OCI-LY3 (cell line): ENCODE measurements at regions not wholly inside any gene's neighbourhood (a gene's known extent, or its start where the extent isn't known, plus 50 kb on each side); places are given as distances from the start of the nearest gene placed in this dataset.

Experiments
- H2AFZ ChIP-seq: fragments of 200-600, 300-600 bp; shearing (Covaris generic); 2 replicates; pipeline ENCODE4 v1.6.0; 2014; ENCODE audit warnings: antibody characterized with exemption, low read depth, low read length
- H3K27ac ChIP-seq: fragments of 200-600, 300-600 bp; sonication (generic); 2 replicates; pipeline ENCODE4 v1.5.1; 2014; ENCODE audit warnings: mild to moderate bottlenecking, low read length, moderate library complexity, mixed read lengths
- H3K27me3 ChIP-seq: fragments of 200-600, 300-600 bp; sonication (generic); 2 replicates; pipeline ENCODE4 v1.6.1; 2014; ENCODE audit warnings: low read depth, low read length, mixed read lengths
- H3K36me3 ChIP-seq: fragments of 200-600, 300-600 bp; sonication (generic); replicated peaks from 2 replicates; pipeline ENCODE3; 2014; ENCODE audit warnings: low read depth, low read length, mixed read lengths
- H3K4me1 ChIP-seq: fragments of 300-600, 200-600 bp; sonication (generic); 2 replicates; pipeline ENCODE4 v1.6.1; 2014; ENCODE audit warnings: low read length, mixed read lengths
- H3K4me2 ChIP-seq: fragments of 200-600, 300-600 bp; sonication (generic); 2 replicates; pipeline ENCODE4 v1.6.1; 2014; ENCODE audit warnings: low read length, mixed read lengths
- H3K4me3 ChIP-seq: fragments of 300-600, 200-600 bp; sonication (generic); 2 replicates; pipeline ENCODE4 v1.5.1; 2014; ENCODE audit warnings: antibody characterized with exemption, mild to moderate bottlenecking, low read length, moderate library complexity
- H3K79me2 ChIP-seq: fragments of 300-600, 200-600 bp; shearing (Covaris generic); 2 replicates; pipeline ENCODE4 v1.6.1; 2014; ENCODE audit warnings: mild to moderate bottlenecking, low read length, mixed read lengths
- H3K9ac ChIP-seq: fragments of 300-600, 200-600 bp; shearing (Covaris generic); 2 replicates; pipeline ENCODE4 v1.6.0; 2014; ENCODE audit warnings: mild to moderate bottlenecking, low read length, moderate library complexity
- H3K9me3 ChIP-seq: fragments of 200-600, 300-600 bp; shearing (Covaris generic); 2 replicates; pipeline ENCODE4 v1.6.1; 2014; ENCODE audit warnings: low read length, mixed read lengths; ENCODE audit not compliant: insufficient read depth
- H4K20me1 ChIP-seq: fragments of 200-600, 300-600 bp; sonication (generic); 2 replicates; pipeline ENCODE4 v1.6.1; 2016; ENCODE audit warnings: low read length, mixed read lengths; ENCODE audit not compliant: insufficient read depth
- CTCF ChIP-seq: fragments of 200-600, 300-600 bp; sonication (generic); IDR thresholded peaks from 2 replicates; pipeline ENCODE4 v1.5.1; 2014; ENCODE audit warnings: antibody characterized with exemption, low read length, low read depth
- EZH2phosphoT487 ChIP-seq: fragments of 200-600 bp; shearing (Covaris generic); IDR thresholded peaks from 2 replicates; pipeline ENCODE4 v1.6.1; 2018; ENCODE audit warnings: antibody characterized with exemption, mixed run types, low read depth

DNA sequence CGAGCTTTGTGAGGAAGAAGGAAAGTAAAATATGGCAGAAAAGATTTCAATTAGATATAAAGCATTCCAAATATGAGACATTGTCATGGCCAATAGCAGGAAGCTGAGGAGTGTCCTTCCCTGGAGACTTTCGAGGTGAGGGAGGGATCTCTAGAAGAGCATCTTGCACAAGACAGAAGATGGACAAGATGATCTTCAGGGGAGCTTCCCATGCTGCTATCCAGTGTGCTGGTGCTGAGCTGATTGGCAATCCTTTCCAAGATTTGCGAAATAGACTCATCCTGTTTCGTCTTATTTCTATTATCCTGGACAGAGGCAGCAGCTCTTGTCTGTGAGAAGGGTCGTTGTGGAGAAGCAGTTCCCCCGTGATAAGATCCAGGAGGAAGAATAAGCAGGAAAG, 342.0 kb upstream of the CAMK1G start:
- no peaks in the 10 kb centered on the region for H3K9me3 ChIP-seq
- H3K27ac ChIP-seq = no peak overlapping the region
- no peak overlapping the region for H3K4me3 ChIP-seq
- no peak overlapping the region for H3K4me2 ChIP-seq
- peaks cover 67% of the 10 kb centered on the region for H3K27me3 ChIP-seq
- no peaks in the 10 kb centered on the region for H4K20me1 ChIP-seq
- no peak overlapping the region for H2AFZ ChIP-seq
- TF ChIP-seq EZH2phosphoT487 (no peak), CTCF (no peak)
- H3K36me3 ChIP-seq = no peaks in the 10 kb centered on the region
- no peak overlapping the region for H3K9ac ChIP-seq
- no peaks in the 10 kb centered on the region for H3K4me1 ChIP-seq
- H3K79me2 ChIP-seq = no peaks in the 10 kb centered on the region

DNA sequence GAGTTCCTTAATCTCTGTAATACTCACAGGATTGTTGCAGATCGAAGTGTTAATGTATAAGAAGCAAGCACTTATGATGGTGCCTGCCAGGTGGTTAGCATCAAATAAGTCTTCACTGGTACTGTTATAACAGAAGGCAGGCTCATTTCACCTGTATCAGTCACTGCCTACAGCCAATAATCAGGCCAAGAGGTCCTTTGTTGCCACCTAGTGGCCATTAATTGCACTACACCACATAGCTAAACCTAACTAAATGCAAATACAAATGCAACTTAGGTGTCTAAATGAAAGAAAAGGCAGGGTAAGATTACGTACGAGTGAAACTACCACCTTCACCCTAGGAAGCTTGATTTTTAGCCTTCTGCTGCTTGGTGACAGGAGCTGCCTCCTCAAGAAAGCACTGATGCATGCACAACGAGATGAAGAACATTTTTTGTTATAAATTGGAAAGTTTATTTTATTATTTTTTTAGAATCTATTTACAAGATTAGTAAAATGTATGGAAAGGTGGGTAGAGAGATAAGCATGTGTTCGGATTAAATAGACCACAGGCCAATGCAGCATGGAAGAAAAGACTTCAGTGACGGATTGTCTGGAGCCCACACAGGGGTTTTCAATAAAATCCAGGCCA, 334.8 kb upstream of the CAMK1G start:
- H4K20me1 ChIP-seq = no peaks in the 10 kb centered on the region
- no peaks in the 10 kb centered on the region for H3K36me3 ChIP-seq
- no peak overlapping the region for H2AFZ ChIP-seq
- peaks cover 23% of the 10 kb centered on the region for H3K27me3 ChIP-seq
- no peak overlapping the region for H3K9ac ChIP-seq
- no peaks in the 10 kb centered on the region for H3K4me1 ChIP-seq
- TF ChIP-seq EZH2phosphoT487 = no peak
- peak; percentile 96 for TF ChIP-seq CTCF
- no peak overlapping the region for H3K4me2 ChIP-seq
- no peaks in the 10 kb centered on the region for H3K9me3 ChIP-seq
- H3K27ac ChIP-seq = no peak overlapping the region
- H3K4me3 ChIP-seq = no peak overlapping the region
- no peaks in the 10 kb centered on the region for H3K79me2 ChIP-seq

DNA sequence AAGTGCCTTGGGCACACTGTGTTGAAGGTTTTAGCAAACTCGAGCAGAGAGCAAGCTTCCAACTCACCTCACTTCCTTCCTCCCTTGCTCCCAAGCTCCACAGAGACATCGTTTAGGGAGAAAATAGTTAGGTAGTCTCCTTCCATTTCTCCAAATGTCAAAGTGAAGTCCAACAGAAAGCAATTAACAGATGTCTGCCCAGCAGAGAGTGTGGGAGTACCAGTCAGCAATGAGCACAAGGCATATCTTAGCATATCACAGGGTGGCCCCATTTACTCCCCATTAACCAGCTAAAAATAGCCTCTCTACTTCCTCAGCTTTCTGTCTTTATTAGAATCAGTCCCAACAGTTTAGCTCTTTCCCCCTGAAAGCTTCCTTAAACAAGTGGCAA, 334.2 kb upstream of the CAMK1G start:
- Histone ChIP-seq H3K4me1 (no peaks in the 10 kb centered on the region), H4K20me1 (no peaks in the 10 kb centered on the region), H3K4me3 (no peak overlapping the region), H3K27me3 (peaks cover 17% of the 10 kb centered on the region), H3K9me3 (no peaks in the 10 kb centered on the region), H3K9ac (no peak overlapping the region), H3K79me2 (no peaks in the 10 kb centered on the region), H3K4me2 (no peak overlapping the region), H3K27ac (no peak overlapping the region), H2AFZ (no peak overlapping the region), H3K36me3 (no peaks in the 10 kb centered on the region)
- TF ChIP-seq CTCF (no peak), EZH2phosphoT487 (no peak)

DNA sequence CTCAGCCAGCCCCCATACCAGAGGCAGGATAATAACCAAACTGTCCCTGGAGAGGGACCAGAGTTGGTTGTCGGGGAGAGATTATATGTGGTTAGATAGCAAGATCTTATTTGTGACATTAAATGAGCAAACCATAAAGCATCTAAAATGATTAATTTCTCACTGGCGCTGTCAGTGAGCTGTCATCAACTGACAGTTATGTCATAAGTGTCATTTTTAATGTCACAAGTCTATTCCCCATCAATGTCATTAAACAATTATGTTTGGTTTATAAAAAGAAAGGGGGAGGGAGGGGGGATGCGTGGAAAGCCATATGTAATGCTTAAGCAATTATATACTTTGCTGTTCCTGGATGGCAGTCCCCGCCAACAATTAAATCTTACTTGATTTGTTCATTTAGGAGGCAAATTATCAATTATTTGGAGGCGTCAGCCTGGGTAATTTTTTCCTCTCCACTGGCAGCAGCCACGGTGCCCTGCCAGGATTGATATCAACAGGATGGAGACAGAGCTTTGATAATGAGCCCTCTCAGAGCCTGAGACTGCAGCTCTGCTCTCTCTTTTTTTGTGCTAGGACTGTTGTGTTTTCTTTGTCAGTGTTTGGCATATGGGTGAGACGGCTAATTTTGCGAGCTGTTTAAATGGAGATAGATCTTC, 333.6 kb upstream of the CAMK1G start:
- no peak for TF ChIP-seq EZH2phosphoT487
- TF ChIP-seq CTCF = no peak
- no peaks in the 10 kb centered on the region for H3K79me2 ChIP-seq
- H3K36me3 ChIP-seq = no peaks in the 10 kb centered on the region
- peaks cover 11% of the 10 kb centered on the region for H3K27me3 ChIP-seq
- H4K20me1 ChIP-seq = no peaks in the 10 kb centered on the region
- no peak overlapping the region for H3K27ac ChIP-seq
- H2AFZ ChIP-seq = no peak overlapping the region
- no peak overlapping the region for H3K4me2 ChIP-seq
- H3K4me1 ChIP-seq = no peaks in the 10 kb centered on the region
- no peak overlapping the region for H3K4me3 ChIP-seq
- H3K9me3 ChIP-seq = no peaks in the 10 kb centered on the region
- H3K9ac ChIP-seq = no peak overlapping the region
